Thyroid gland (tissue), 4 donors: ENCODE measurements at regions not wholly inside any gene's neighbourhood (a gene's known extent, or its start where the extent isn't known, plus 50 kb on each side); places are given as distances from the start of the nearest gene placed in this dataset.

Experiments
- CTCF ChIP-seq, 6 experiments: fragments of 200-600 bp in 3 of 6; fragments of 450-650 bp in 3 of 6; sonication (generic) in 3 of 6; IDR thresholded peaks; one replicate each; pipeline ENCODE4 v1.5.1; 2016 to 2019; ENCODE audit warnings: antibody characterized with exemption in 6 of 6, mild to moderate bottlenecking in 2 of 6, inconsistent platforms in 1 of 6, moderate library complexity in 1 of 6
- POLR2A ChIP-seq, 2 donors: fragments of 450-650 bp; IDR thresholded peaks; one replicate each; pipeline ENCODE4 v1.6.1; 2017; ENCODE audit warnings: antibody characterized with exemption in 2 of 2, mild to moderate bottlenecking in 2 of 2, moderate library complexity in 1 of 2

- TF ChIP-seq CTCF (IDR thresholded peaks at IDR 0.05) (no peak), POLR2A (IDR thresholded peaks at IDR 0.05) (no peak)
Observed at GRCh38 chr12:93214523-93215289, 163.0 kb upstream of the NUDT4 start.
